Loucy (cell line): ENCODE measurements at regions not wholly inside any gene's neighbourhood (a gene's known extent, or its start where the extent isn't known, plus 50 kb on each side); places are given as distances from the start of the nearest gene placed in this dataset.

Source experiments
- H2AFZ ChIP-seq: fragments of 200-600 bp; sonication (generic); 2 replicates; pipeline ENCODE4 v1.6.0; 2016; ENCODE audit warnings: antibody characterized with exemption, mild to moderate bottlenecking, low read length, moderate library complexity
- H3F3A ChIP-seq: fragments of 200-600 bp; 2 replicates; pipeline ENCODE4 v1.6.0; 2016; ENCODE audit warnings: antibody characterized with exemption, low read depth, mild to moderate bottlenecking
- H3K27me3 ChIP-seq: fragments of 200-600 bp; sonication (generic); 2 replicates; pipeline ENCODE4 v1.6.1; 2014; ENCODE audit warnings: low read length, mild to moderate bottlenecking; ENCODE audit not compliant: insufficient read depth, poor library complexity, severe bottlenecking
- H3K36me3 ChIP-seq: fragments of 200-600 bp; sonication (generic); 2 replicates; pipeline ENCODE4 v1.6.1; 2016; ENCODE audit warnings: low read length; ENCODE audit not compliant: insufficient read depth
- H3K4me1 ChIP-seq: fragments of 200-600 bp; sonication (generic); 2 replicates; pipeline ENCODE4 v1.5.1; 2014; ENCODE audit warnings: low read length, mild to moderate bottlenecking; ENCODE audit not compliant: insufficient read depth, poor library complexity, severe bottlenecking
- H3K4me2 ChIP-seq: fragments of 200-600 bp; sonication (generic); 2 replicates; pipeline ENCODE4 v1.6.0; 2014; ENCODE audit warnings: antibody characterized with exemption, low read length, low read depth, mild to moderate bottlenecking; ENCODE audit not compliant: poor library complexity, severe bottlenecking
- H3K4me3 ChIP-seq: fragments of 200-600 bp; sonication (generic); 2 replicates; pipeline ENCODE4 v1.5.1; 2014; ENCODE audit warnings: low read length, mild to moderate bottlenecking, mixed read lengths; ENCODE audit not compliant: poor library complexity, severe bottlenecking
- H3K79me2 ChIP-seq: fragments of 200-600 bp; sonication (generic); 2 replicates; pipeline ENCODE4 v1.6.1; 2014; ENCODE audit warnings: low read length; ENCODE audit not compliant: insufficient read depth
- H3K9ac ChIP-seq: fragments of 200-600 bp; sonication (generic); 2 replicates; pipeline ENCODE4 v1.6.0; 2014; ENCODE audit warnings: mild to moderate bottlenecking, low read depth, low read length, moderate library complexity; ENCODE audit not compliant: poor library complexity, severe bottlenecking
- H3K9me2 ChIP-seq: fragments of 200-600 bp; sonication (generic); replicated peaks from 2 replicates; pipeline ENCODE4 v1.6.1; 2016; ENCODE audit warnings: low read depth, low read length, mixed read lengths
- H3K9me3 ChIP-seq: fragments of 200-600 bp; sonication (generic); 2 replicates; pipeline ENCODE4 v1.6.1; 2014; ENCODE audit warnings: mild to moderate bottlenecking, antibody characterized with exemption, low read length, low read depth; ENCODE audit not compliant: insufficient read depth
- H4K20me1 ChIP-seq: fragments of 200-600 bp; sonication (generic); 2 replicates; pipeline ENCODE4 v1.6.0; 2014; ENCODE audit warnings: antibody characterized with exemption, low read length, mild to moderate bottlenecking; ENCODE audit not compliant: insufficient read depth, poor library complexity, severe bottlenecking
- CTCF ChIP-seq: fragments of 200-600 bp; sonication (generic); conservative IDR thresholded peaks from 2 replicates; pipeline ENCODE4 v1.5.1; 2014; ENCODE audit warnings: mild to moderate bottlenecking, antibody characterized with exemption, low read length
- EZH2phosphoT487 ChIP-seq: fragments of 200-600 bp; IDR thresholded peaks from 2 replicates; pipeline ENCODE4 v1.6.1; 2018; ENCODE audit warnings: antibody characterized with exemption, mild to moderate bottlenecking, moderate library complexity, borderline replicate concordance

GRCh38 chr2:122148128-122148767 lies 392.8 kb downstream of the TSN start:
- Histone ChIP-seq H3K4me1 (no peaks in the 10 kb centered on the region), H2AFZ (no peak overlapping the region), H3K4me3 (no peak overlapping the region), H3K9me2 (no peaks in the 10 kb centered on the region), H3K4me2 (no peak overlapping the region), H3K36me3 (no peaks in the 10 kb centered on the region), H3K9ac (no peak overlapping the region), H4K20me1 (no peaks in the 10 kb centered on the region), H3K27me3 (no peaks in the 10 kb centered on the region), H3F3A (no peaks in the 10 kb centered on the region), H3K9me3 (no peaks in the 10 kb centered on the region), H3K79me2 (no peaks in the 10 kb centered on the region)
- TF ChIP-seq EZH2phosphoT487 = no peak
- TF ChIP-seq CTCF = no peak

- TF ChIP-seq CTCF = no peak
- TF ChIP-seq EZH2phosphoT487 = no peak
- H3K9ac ChIP-seq = no peak overlapping the region
- no peaks in the 10 kb centered on the region for H3K79me2 ChIP-seq
- H3K4me3 ChIP-seq = no peak overlapping the region
- no peaks in the 10 kb centered on the region for H3K27me3 ChIP-seq
- H3F3A ChIP-seq = no peaks in the 10 kb centered on the region
- no peaks in the 10 kb centered on the region for H3K36me3 ChIP-seq
- H3K9me2 ChIP-seq = no peaks in the 10 kb centered on the region
- H4K20me1 ChIP-seq = no peaks in the 10 kb centered on the region
- H2AFZ ChIP-seq = no peak overlapping the region
- no peaks in the 10 kb centered on the region for H3K9me3 ChIP-seq
- H3K4me2 ChIP-seq = no peak overlapping the region
- no peaks in the 10 kb centered on the region for H3K4me1 ChIP-seq
Observed at GRCh38 chr2:122150524-122151280, 395.3 kb downstream of the TSN start.

GRCh38 chr2:122152571-122152970 lies 397.1 kb downstream of the TSN start:
- no peaks in the 10 kb centered on the region for H3K79me2 ChIP-seq
- H3K9me2 ChIP-seq = no peaks in the 10 kb centered on the region
- no peak overlapping the region for H3K4me3 ChIP-seq
- H3K4me1 ChIP-seq = no peaks in the 10 kb centered on the region
- no peaks in the 10 kb centered on the region for H3K36me3 ChIP-seq
- no peaks in the 10 kb centered on the region for H3K27me3 ChIP-seq
- H4K20me1 ChIP-seq = no peaks in the 10 kb centered on the region
- no peaks in the 10 kb centered on the region for H3F3A ChIP-seq
- H2AFZ ChIP-seq = no peak overlapping the region
- no peak overlapping the region for H3K9ac ChIP-seq
- no peaks in the 10 kb centered on the region for H3K9me3 ChIP-seq
- no peak overlapping the region for H3K4me2 ChIP-seq
- TF ChIP-seq EZH2phosphoT487 (no peak), CTCF (no peak)
